ENCODE measurements at regions not wholly inside any gene's neighbourhood (a gene's known extent, or its start where the extent isn't known, plus 50 kb on each side); places are given as distances from the start of the nearest gene placed in this dataset.

DNA sequence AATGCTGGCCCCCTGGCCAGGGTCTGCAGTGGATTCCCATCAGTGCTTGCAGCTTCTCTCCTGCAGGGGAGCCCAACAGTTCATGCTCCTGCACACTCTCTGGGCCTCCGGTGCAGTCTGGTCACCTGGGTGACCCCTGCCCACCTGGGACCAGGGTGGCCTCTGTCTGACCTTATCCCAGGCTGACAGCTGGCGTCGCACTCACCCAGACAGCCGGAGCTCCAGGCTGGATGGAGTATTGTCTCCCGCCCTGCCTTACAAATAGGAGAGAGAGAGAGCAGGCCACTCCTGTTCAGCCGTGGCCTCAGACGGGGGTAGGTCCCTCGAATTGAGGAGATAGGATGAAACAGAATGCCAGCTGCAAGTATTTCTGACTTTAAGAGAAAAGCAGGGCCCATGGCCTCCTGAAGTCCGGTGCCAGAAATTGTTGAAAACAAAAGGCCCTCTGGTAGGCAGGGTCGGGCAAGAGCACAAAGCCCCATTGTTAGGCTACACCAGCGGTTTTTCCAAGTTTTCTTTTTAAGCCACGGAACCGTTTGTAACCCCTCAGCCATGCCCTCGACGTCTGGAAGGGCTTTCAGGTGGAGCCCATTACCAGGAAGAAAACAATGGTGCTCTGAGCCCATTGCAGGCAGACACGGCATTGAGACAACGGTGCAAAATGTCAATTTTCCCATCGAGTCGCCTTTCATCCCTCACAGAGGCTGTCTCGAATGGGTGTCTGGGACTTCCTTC is 258.4 kb downstream of the BCL11A start:
- TF ChIP-seq, protein P1, sequence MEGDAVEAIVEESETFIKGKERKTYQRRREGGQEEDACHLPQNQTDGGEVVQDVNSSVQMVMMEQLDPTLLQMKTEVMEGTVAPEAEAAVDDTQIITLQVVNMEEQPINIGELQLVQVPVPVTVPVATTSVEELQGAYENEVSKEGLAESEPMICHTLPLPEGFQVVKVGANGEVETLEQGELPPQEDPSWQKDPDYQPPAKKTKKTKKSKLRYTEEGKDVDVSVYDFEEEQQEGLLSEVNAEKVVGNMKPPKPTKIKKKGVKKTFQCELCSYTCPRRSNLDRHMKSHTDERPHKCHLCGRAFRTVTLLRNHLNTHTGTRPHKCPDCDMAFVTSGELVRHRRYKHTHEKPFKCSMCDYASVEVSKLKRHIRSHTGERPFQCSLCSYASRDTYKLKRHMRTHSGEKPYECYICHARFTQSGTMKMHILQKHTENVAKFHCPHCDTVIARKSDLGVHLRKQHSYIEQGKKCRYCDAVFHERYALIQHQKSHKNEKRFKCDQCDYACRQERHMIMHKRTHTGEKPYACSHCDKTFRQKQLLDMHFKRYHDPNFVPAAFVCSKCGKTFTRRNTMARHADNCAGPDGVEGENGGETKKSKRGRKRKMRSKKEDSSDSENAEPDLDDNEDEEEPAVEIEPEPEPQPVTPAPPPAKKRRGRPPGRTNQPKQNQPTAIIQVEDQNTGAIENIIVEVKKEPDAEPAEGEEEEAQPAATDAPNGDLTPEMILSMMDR (IDR thresholded peaks at IDR 0.05; ENCODE audit: control insufficient read depth, extremely low read depth, insufficient read depth), result no peak
- DNase-seq (ENCODE audit: low read depth), result no peak
- no peak overlapping the region for H3K4me3 ChIP-seq (ENCODE audit: low read depth, low read length)

DNA sequence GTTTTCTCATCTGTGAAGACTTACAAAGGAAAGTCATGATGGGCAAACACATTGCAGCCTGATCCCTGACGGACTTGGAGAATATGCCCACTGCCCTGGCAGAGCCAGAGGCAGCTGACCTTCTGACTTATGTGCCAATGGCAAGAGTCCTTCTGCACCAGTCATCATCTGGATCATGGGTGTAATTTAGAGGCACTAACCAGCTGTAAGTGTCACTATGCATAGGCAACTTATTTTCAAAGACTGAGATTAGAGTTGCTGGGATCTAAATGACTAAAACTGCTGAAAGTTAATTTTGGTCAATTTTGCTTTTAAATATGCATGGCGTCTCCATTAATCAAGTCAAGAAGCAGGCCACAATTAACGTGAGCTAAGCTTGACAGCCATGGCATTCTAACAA is 261.2 kb downstream of the BCL11A start:
- TF ChIP-seq, protein P1 (IDR thresholded peaks at IDR 0.05; ENCODE audit: control insufficient read depth, extremely low read depth, insufficient read depth), result no peak
- H3K4me3 ChIP-seq (ENCODE audit: low read depth, low read length), result no peak overlapping the region
- no peak for DNase-seq (ENCODE audit: low read depth)

GRCh38 chr2:60290509-60290908 is 262.9 kb downstream of the BCL11A start:
- TF ChIP-seq, protein P1 (IDR thresholded peaks at IDR 0.05; ENCODE audit: control insufficient read depth, extremely low read depth, insufficient read depth), result no peak
- no peak overlapping the region for H3K4me3 ChIP-seq (ENCODE audit: low read depth, low read length)
- no peak for DNase-seq (ENCODE audit: low read depth)

GRCh38 chr2:60285626-60286316 is 267.7 kb downstream of the BCL11A start:
- TF ChIP-seq, protein P1 (IDR thresholded peaks at IDR 0.05; ENCODE audit: control insufficient read depth, extremely low read depth, insufficient read depth), result no peak
- H3K4me3 ChIP-seq (ENCODE audit: low read depth, low read length), result no peak overlapping the region
- DNase-seq (ENCODE audit: low read depth), result no peak

DNA sequence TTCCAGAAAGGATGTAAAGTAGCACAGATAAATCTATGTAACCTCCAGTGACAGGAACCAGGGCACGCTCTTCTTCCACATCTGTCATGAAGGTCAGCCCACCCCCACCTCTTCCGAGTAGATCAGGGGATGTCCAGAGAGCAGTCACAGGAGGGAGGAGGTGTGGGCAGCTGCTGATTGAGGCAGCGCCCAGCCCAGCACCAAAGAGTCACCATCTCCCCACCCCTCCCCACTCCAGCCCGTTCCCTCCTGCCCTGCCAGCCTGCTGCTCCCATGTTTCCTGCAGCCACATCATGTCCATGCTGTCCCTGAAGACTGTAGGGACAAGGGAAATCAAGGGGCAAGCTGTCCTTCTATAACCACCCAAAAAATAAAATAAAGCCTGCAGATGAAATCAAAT is 269.8 kb downstream of the BCL11A start:
- H3K4me3 ChIP-seq (ENCODE audit: low read depth, low read length), result no peak overlapping the region
- TF ChIP-seq, protein P1 (IDR thresholded peaks at IDR 0.05; ENCODE audit: control insufficient read depth, extremely low read depth, insufficient read depth), result no peak
- no peak for DNase-seq (ENCODE audit: low read depth)

DNA sequence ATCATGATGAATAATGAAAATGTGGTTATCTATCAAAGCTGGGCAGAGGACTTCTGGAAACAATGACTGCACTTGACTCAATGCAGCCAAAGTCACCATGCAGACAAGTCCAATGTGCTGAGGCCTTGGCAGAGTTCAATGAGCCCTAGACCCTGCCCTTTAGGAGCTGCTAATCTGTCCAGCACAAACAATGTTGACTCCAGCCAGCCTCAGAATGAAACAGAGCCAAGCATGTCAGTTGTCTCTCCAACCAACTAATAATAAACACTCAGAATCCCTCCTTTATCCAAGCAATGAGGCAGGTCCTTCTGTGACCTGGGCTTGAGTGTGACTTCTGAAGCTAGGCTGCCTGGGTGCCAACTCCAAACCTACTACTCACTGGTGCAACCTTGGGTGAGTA is 270.6 kb downstream of the BCL11A start:
- no peak overlapping the region for H3K4me3 ChIP-seq (ENCODE audit: low read depth, low read length)
- DNase-seq (ENCODE audit: low read depth), result no peak
- TF ChIP-seq, protein P1 (IDR thresholded peaks at IDR 0.05; ENCODE audit: control insufficient read depth, extremely low read depth, insufficient read depth), result no peak
